ENCODE measurements at regions not wholly inside any gene's neighbourhood (a gene's known extent, or its start where the extent isn't known, plus 50 kb on each side); places are given as distances from the start of the nearest gene placed in this dataset.

GRCh38 chr11:126138636-126139035 is 72.8 kb downstream of the RPUSD4 start:
- TF ChIP-seq CTCF (IDR thresholded peaks at IDR 0.05): no peak
- TF ChIP-seq POLR2A (IDR thresholded peaks at IDR 0.05): no peak

All from testis (tissue), 2 donors.